ENCODE measurements at regions not wholly inside any gene's neighbourhood (a gene's known extent, or its start where the extent isn't known, plus 50 kb on each side); places are given as distances from the start of the nearest gene placed in this dataset.
A peak's percentile ranks its signal among the peaks of the same experiment; 100 is the strongest.

GRCh38 chr17:27109346-27109745 is 184.6 kb upstream of the WSB1 start:
- Histone ChIP-seq H3K4me3 (replicated peaks in 1 of 4; ENCODE audit: control extremely low read depth in 1 of 4, insufficient read depth in 1 of 4, low read depth in 3 of 4, low read length in 4 of 4) (no peak overlapping the region), H3K79me2 (ENCODE audit: control insufficient read depth, insufficient read depth, low read length) (no peaks in the 10 kb centered on the region), H3K36me3 (ENCODE audit: control insufficient read depth, insufficient read depth, low read length) (no peaks in the 10 kb centered on the region), H3K4me1 (ENCODE audit: control insufficient read depth, extremely low read depth, insufficient read depth, low read length) (no peaks in the 10 kb centered on the region), H3K9ac (ENCODE audit: insufficient read depth, low read length) (no peak overlapping the region), H2AFZ (ENCODE audit: low read length) (no peak overlapping the region), H3K9me3 (ENCODE audit: control insufficient read depth, insufficient read depth, low read depth, low read length) (no peaks in the 10 kb centered on the region), H3K27ac (ENCODE audit: insufficient read depth, low read length) (no peak overlapping the region), H3K4me2 (ENCODE audit: extremely low read depth, insufficient read depth, low read length) (no peak overlapping the region), H3K27me3 (ENCODE audit: control insufficient read depth, insufficient read depth, low read length) (no peaks in the 10 kb centered on the region), H4K20me1 (ENCODE audit: control insufficient read depth, extremely low read depth, insufficient read depth, low read length) (no peaks in the 10 kb centered on the region)
- no peak for DNase-seq (ENCODE audit: low read depth in 2 of 2)
- TF ChIP-seq EZH2 (IDR thresholded peaks at IDR 0.05; ENCODE audit: low read length, missing control alignments): no peak
- TF ChIP-seq, protein P1, sequence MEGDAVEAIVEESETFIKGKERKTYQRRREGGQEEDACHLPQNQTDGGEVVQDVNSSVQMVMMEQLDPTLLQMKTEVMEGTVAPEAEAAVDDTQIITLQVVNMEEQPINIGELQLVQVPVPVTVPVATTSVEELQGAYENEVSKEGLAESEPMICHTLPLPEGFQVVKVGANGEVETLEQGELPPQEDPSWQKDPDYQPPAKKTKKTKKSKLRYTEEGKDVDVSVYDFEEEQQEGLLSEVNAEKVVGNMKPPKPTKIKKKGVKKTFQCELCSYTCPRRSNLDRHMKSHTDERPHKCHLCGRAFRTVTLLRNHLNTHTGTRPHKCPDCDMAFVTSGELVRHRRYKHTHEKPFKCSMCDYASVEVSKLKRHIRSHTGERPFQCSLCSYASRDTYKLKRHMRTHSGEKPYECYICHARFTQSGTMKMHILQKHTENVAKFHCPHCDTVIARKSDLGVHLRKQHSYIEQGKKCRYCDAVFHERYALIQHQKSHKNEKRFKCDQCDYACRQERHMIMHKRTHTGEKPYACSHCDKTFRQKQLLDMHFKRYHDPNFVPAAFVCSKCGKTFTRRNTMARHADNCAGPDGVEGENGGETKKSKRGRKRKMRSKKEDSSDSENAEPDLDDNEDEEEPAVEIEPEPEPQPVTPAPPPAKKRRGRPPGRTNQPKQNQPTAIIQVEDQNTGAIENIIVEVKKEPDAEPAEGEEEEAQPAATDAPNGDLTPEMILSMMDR (conservative IDR thresholded peaks at IDR 0.05 in 1 of 2, IDR thresholded peaks at IDR 0.05 in 1 of 2; ENCODE audit: low read depth in 1 of 2, low read length in 2 of 2): no peak

DNA sequence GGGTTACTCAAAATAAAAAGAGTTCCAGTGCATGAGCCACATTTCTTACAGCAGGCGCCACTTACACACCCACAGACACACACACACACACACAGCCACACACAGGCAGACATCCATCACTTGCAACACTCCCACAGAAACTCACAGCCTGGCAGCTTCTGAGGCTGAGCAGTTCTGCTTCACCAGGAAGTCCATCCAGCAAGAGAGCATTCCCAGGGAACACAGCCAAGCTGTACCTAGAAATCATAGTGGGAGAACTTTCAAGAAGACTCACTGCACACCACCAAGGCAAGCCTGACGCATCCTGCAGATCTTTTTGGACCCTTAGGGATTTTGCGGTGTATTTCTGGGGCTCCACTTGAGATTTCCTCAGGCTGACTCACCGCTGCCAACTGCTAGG is 140.9 kb upstream of the WSB1 start:
- H3K4me3 ChIP-seq (replicated peaks in 1 of 4; ENCODE audit: control extremely low read depth in 1 of 4, insufficient read depth in 1 of 4, low read depth in 3 of 4, low read length in 4 of 4): no peak overlapping the region
- H3K27me3 ChIP-seq (ENCODE audit: control insufficient read depth, insufficient read depth, low read length): no peaks in the 10 kb centered on the region
- no peaks in the 10 kb centered on the region for H4K20me1 ChIP-seq (ENCODE audit: control insufficient read depth, extremely low read depth, insufficient read depth, low read length)
- no peak overlapping the region for H3K4me2 ChIP-seq (ENCODE audit: extremely low read depth, insufficient read depth, low read length)
- H3K79me2 ChIP-seq (ENCODE audit: control insufficient read depth, insufficient read depth, low read length): no peaks in the 10 kb centered on the region
- H2AFZ ChIP-seq (ENCODE audit: low read length): no peak overlapping the region
- H3K9ac ChIP-seq (ENCODE audit: insufficient read depth, low read length): no peak overlapping the region
- TF ChIP-seq, protein P1 (conservative IDR thresholded peaks at IDR 0.05 in 1 of 2, IDR thresholded peaks at IDR 0.05 in 1 of 2; ENCODE audit: low read depth in 1 of 2, low read length in 2 of 2): no peak
- TF ChIP-seq EZH2 (IDR thresholded peaks at IDR 0.05; ENCODE audit: low read length, missing control alignments): no peak
- H3K9me3 ChIP-seq (ENCODE audit: control insufficient read depth, insufficient read depth, low read depth, low read length): no peaks in the 10 kb centered on the region
- no peak overlapping the region for H3K27ac ChIP-seq (ENCODE audit: insufficient read depth, low read length)
- no peaks in the 10 kb centered on the region for H3K36me3 ChIP-seq (ENCODE audit: control insufficient read depth, insufficient read depth, low read length)
- no peaks in the 10 kb centered on the region for H3K4me1 ChIP-seq (ENCODE audit: control insufficient read depth, extremely low read depth, insufficient read depth, low read length)
- DNase-seq (ENCODE audit: low read depth in 2 of 2): peak in 1 of 2 donors; percentile 5

- no peak overlapping the region for H3K27ac ChIP-seq (ENCODE audit: insufficient read depth, low read length)
- H3K4me3 ChIP-seq (replicated peaks in 1 of 4; ENCODE audit: control extremely low read depth in 1 of 4, insufficient read depth in 1 of 4, low read depth in 3 of 4, low read length in 4 of 4): no peak overlapping the region
- no peak overlapping the region for H3K4me2 ChIP-seq (ENCODE audit: extremely low read depth, insufficient read depth, low read length)
- H4K20me1 ChIP-seq (ENCODE audit: control insufficient read depth, extremely low read depth, insufficient read depth, low read length): no peaks in the 10 kb centered on the region
- H3K79me2 ChIP-seq (ENCODE audit: control insufficient read depth, insufficient read depth, low read length): no peaks in the 10 kb centered on the region
- TF ChIP-seq EZH2 (IDR thresholded peaks at IDR 0.05; ENCODE audit: low read length, missing control alignments): no peak
- TF ChIP-seq, protein P1 (conservative IDR thresholded peaks at IDR 0.05 in 1 of 2, IDR thresholded peaks at IDR 0.05 in 1 of 2; ENCODE audit: low read depth in 1 of 2, low read length in 2 of 2): no peak
- no peaks in the 10 kb centered on the region for H3K36me3 ChIP-seq (ENCODE audit: control insufficient read depth, insufficient read depth, low read length)
- no peak overlapping the region for H3K9ac ChIP-seq (ENCODE audit: insufficient read depth, low read length)
- H3K9me3 ChIP-seq (ENCODE audit: control insufficient read depth, insufficient read depth, low read depth, low read length): no peaks in the 10 kb centered on the region
- H2AFZ ChIP-seq (ENCODE audit: low read length): no peak overlapping the region
- DNase-seq (ENCODE audit: low read depth in 2 of 2): no peak
- H3K4me1 ChIP-seq (ENCODE audit: control insufficient read depth, extremely low read depth, insufficient read depth, low read length): no peaks in the 10 kb centered on the region
- no peaks in the 10 kb centered on the region for H3K27me3 ChIP-seq (ENCODE audit: control insufficient read depth, insufficient read depth, low read length)
Measured at GRCh38 chr17:27155866-27156265, 138.0 kb upstream of the WSB1 start.

Data from fibroblast of lung (primary cell).